ENCODE measurements at regions not wholly inside any gene's neighbourhood (a gene's known extent, or its start where the extent isn't known, plus 50 kb on each side); places are given as distances from the start of the nearest gene placed in this dataset.

- ChIA-PET POLR2A (no interaction called here), CTCF (interaction anchor here (0.6 kb wide), 1 partner anchor 490 kb away, joined by 7 read pairs; no protein-coding TSS in a partner anchor)
- no peak for TF ChIP-seq CTCF (IDR thresholded peaks at IDR 0.05; ENCODE audit: low read depth, low read length)
- Histone ChIP-seq H3K9me3 (ENCODE audit: control insufficient read depth, insufficient read depth, low read length) (no peaks in the 10 kb centered on the region), H3K27me3 (ENCODE audit: control insufficient read depth, insufficient read depth, low read length) (no peaks in the 10 kb centered on the region), H3K4me3 (ENCODE audit: low read depth, low read length) (no peak overlapping the region), H3K27ac (ENCODE audit: low read depth, low read length) (no peak overlapping the region)
- DNase-seq (ENCODE audit: low read depth, low spot score), result no peak
Measured at GRCh38 chr2:138336146-138336545, 165.4 kb upstream of the SPOPL start.

- Histone ChIP-seq H3K4me3 (ENCODE audit: low read depth, low read length) (no peak overlapping the region), H3K9me3 (ENCODE audit: control insufficient read depth, insufficient read depth, low read length) (no peaks in the 10 kb centered on the region), H3K27me3 (ENCODE audit: control insufficient read depth, insufficient read depth, low read length) (no peaks in the 10 kb centered on the region), H3K27ac (ENCODE audit: low read depth, low read length) (no peak overlapping the region)
- TF ChIP-seq CTCF (IDR thresholded peaks at IDR 0.05; ENCODE audit: low read depth, low read length), result no peak
- ChIA-PET POLR2A (no interaction called here), CTCF (interaction anchor here (0.7 kb wide), 1 partner anchor 172 kb away, joined by 3 read pairs; no protein-coding TSS in a partner anchor)
- DNase-seq (ENCODE audit: low read depth, low spot score), result no peak
Measured at GRCh38 chr2:138355244-138355643, 146.3 kb upstream of the SPOPL start.

DNA sequence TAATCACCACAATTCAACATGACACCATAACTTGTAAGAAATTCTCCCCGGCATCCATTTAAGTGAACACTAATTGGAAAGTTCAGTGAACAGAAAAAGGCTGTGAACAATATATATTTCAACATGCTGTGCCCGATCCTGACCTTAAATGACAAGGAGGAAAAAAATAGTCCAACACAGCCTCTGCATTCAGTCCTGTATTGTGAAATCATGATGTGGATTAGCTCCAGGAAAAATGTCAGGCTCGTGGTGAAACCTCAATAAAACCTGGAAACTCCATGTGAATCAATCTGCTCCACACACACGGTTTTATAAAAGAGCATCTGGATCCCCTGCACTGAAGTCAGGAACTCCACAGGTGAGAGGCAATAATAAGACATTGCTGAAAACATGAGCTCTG lies 145.4 kb upstream of the SPOPL start:
- CTCF ChIA-PET, result interaction anchor here (0.7 to 1.7 kb wide), 2 partner anchors 18 to 173 kb away, joined by 3 to 7 read pairs; no protein-coding TSS in a partner anchor
- TF ChIP-seq CTCF (IDR thresholded peaks at IDR 0.05; ENCODE audit: low read depth, low read length), result no peak

DNA sequence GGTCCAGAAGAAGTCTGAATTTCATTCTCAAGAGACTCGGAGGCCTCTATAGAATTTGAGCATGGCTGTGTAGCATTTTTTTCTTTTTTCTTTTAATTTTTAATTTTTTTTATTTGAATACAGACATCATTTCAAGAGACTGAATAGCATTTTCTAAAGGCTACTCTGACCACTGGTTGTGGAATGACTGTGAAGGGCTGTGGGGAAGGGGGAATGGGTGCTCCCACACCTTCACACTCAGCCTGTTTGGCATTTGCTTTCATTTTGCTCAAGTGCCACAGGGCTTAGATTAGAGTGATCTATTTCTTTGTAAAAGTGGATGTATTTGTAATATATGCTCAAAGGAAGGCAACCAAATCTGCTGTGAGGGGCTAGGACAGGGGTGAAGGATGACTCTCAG lies 142.0 kb upstream of the SPOPL start:
- DNase-seq (ENCODE audit: low read depth, low spot score), result no peak
- Histone ChIP-seq H3K9me3 (ENCODE audit: control insufficient read depth, insufficient read depth, low read length) (no peaks in the 10 kb centered on the region), H3K27ac (ENCODE audit: low read depth, low read length) (no peak overlapping the region), H3K27me3 (ENCODE audit: control insufficient read depth, insufficient read depth, low read length) (no peaks in the 10 kb centered on the region), H3K4me3 (ENCODE audit: low read depth, low read length) (no peak overlapping the region)
- CTCF ChIA-PET, result interaction anchor here (0.7 kb wide), 1 partner anchor 369 kb away, joined by 3 read pairs; no protein-coding TSS in a partner anchor
- TF ChIP-seq CTCF (IDR thresholded peaks at IDR 0.05; ENCODE audit: low read depth, low read length), result no peak
- POLR2A ChIA-PET, result no interaction called here

More for the DNA sequence above, 145.4 kb upstream of the SPOPL start:
- no peaks in the 10 kb centered on the region for H3K9me3 ChIP-seq (ENCODE audit: control insufficient read depth, insufficient read depth, low read length)
- no peak overlapping the region for H3K27ac ChIP-seq (ENCODE audit: low read depth, low read length)
- POLR2A ChIA-PET, result no interaction called here
- no peak overlapping the region for H3K4me3 ChIP-seq (ENCODE audit: low read depth, low read length)
- DNase-seq (ENCODE audit: low read depth, low spot score), result no peak
- H3K27me3 ChIP-seq (ENCODE audit: control insufficient read depth, insufficient read depth, low read length), result no peaks in the 10 kb centered on the region

GRCh38 chr2:138364554-138365162 lies 136.9 kb upstream of the SPOPL start:
- no peak for TF ChIP-seq CTCF (IDR thresholded peaks at IDR 0.05; ENCODE audit: low read depth, low read length)
- no peaks in the 10 kb centered on the region for H3K9me3 ChIP-seq (ENCODE audit: control insufficient read depth, insufficient read depth, low read length)
- H3K27me3 ChIP-seq (ENCODE audit: control insufficient read depth, insufficient read depth, low read length), result no peaks in the 10 kb centered on the region
- no peak for DNase-seq (ENCODE audit: low read depth, low spot score)
- H3K27ac ChIP-seq (ENCODE audit: low read depth, low read length), result no peak overlapping the region
- ChIA-PET CTCF (interaction anchor here (0.6 to 1.6 kb wide), 3 partner anchors 11 to 273 kb away, joined by 3 read pairs; no protein-coding TSS in a partner anchor), POLR2A (no interaction called here)
- no peak overlapping the region for H3K4me3 ChIP-seq (ENCODE audit: low read depth, low read length)
